ENCODE measurements at regions not wholly inside any gene's neighbourhood (a gene's known extent, or its start where the extent isn't known, plus 50 kb on each side); places are given as distances from the start of the nearest gene placed in this dataset.

- TF ChIP-seq CTCF (IDR thresholded peaks at IDR 0.05) (no peak), POLR2A (IDR thresholded peaks at IDR 0.05) (no peak)
Measured at GRCh38 chr13:99662678-99663077, 161.4 kb downstream of the TM9SF2 start.
